Peyer's patch (tissue), 4 donors: ENCODE measurements at regions not wholly inside any gene's neighbourhood (a gene's known extent, or its start where the extent isn't known, plus 50 kb on each side); places are given as distances from the start of the nearest gene placed in this dataset.

Source experiments
- DNase-seq, 3 donors: peaks; one replicate each; pipeline ENCODE4 v3.0.0-alpha.2; 2017 to 2019
- H3K27ac ChIP-seq, 4 donors: fragments of 200-600 bp; sonication (generic); one replicate each; pipeline ENCODE4 v1.5.1; 2016 to 2019
- H3K27me3 ChIP-seq, 2 donors: fragments of 200-600 bp; sonication (generic); one replicate each; pipeline ENCODE4 v1.5.1; 2019
- H3K36me3 ChIP-seq, 3 donors: fragments of 200-600 bp; sonication (generic); one replicate each; pipeline ENCODE4 v1.5.1; 2016 to 2019
- H3K4me1 ChIP-seq, 4 donors: fragments of 200-600 bp; sonication (generic); one replicate each; pipeline ENCODE4 v1.5.1; 2016 to 2019
- H3K4me3 ChIP-seq, 4 donors: fragments of 200-600 bp; sonication (generic); 1 replicate in 3 of 4; 2 replicates in 1 of 4; pipeline ENCODE4 v1.5.1; 2016 to 2019; ENCODE audit warnings: mild to moderate bottlenecking in 1 of 4
- H3K9me3 ChIP-seq, 4 donors: fragments of 200-600 bp; sonication (generic); one replicate each; pipeline ENCODE4 v1.5.1; 2016 to 2019; ENCODE audit warnings: mild to moderate bottlenecking in 1 of 4
- CTCF ChIP-seq, 6 experiments: fragments of 450-650 bp in 4 of 6; fragments of 200-600 bp in 2 of 6; sonication (generic) in 1 of 6; IDR thresholded peaks; one replicate each; pipeline ENCODE4 v1.5.1; 2017 to 2019; ENCODE audit warnings: antibody characterized with exemption in 6 of 6, mild to moderate bottlenecking in 3 of 6, moderate library complexity in 1 of 6
- POLR2A ChIP-seq, 2 donors: fragments of 450-650 bp; IDR thresholded peaks; one replicate each; pipeline ENCODE4 v1.5.1; 2017; ENCODE audit warnings: antibody characterized with exemption in 2 of 2, mild to moderate bottlenecking in 2 of 2, moderate library complexity in 2 of 2

DNA sequence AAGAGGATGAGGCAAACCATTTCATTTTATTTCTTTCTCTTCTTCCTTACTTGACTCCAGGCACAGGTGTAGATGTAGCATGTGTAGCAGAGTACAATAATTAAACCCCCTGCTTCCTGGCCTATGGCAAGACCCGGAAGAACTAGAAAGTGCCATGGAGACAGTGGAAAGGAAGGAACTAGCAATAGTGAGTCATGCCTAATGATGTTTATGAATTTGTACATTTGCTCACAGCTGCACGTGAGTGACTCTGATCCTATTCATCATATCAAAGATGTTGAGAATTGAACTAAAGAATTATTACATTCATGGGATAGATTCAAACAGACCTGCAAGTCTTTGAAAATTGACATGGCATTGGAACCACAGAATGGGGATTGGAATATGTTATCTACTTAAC is 2233.9 kb upstream of the TENM3 start:
- Histone ChIP-seq H3K9me3 (no peaks in the 10 kb centered on the region), H3K4me1 (no peaks in the 10 kb centered on the region), H3K4me3 (no peak overlapping the region), H3K27ac (no peak overlapping the region), H3K27me3 (no peaks in the 10 kb centered on the region), H3K36me3 (no peaks in the 10 kb centered on the region)
- no peak for DNase-seq
- no peak for TF ChIP-seq CTCF (IDR thresholded peaks at IDR 0.05)
- TF ChIP-seq POLR2A (IDR thresholded peaks at IDR 0.05): no peak

DNA sequence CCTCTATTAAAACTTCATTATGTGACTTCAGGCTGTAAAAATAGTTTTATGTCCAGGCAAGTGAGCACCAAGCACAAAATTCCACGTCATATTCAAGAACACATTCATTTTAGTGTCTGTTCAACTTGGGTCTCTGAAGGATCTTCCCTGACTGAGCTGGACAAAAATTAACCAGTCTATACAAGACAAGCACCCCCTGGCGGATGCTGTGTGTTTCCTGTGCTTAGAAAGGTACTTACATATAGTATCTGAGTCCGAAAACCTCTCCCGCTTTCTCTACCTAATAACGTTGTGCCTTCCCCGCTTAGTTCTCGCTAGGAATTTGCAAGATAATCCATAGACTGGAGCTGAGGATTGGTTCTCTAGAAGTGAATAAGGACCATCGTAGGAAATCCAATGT is 2214.5 kb upstream of the TENM3 start:
- Histone ChIP-seq H3K4me1 (no peaks in the 10 kb centered on the region), H3K9me3 (no peaks in the 10 kb centered on the region), H3K4me3 (no peak overlapping the region), H3K36me3 (no peaks in the 10 kb centered on the region), H3K27me3 (no peaks in the 10 kb centered on the region), H3K27ac (no peak overlapping the region)
- peak in 2 of 6 experiments; percentile 13 to 34 for TF ChIP-seq CTCF (IDR thresholded peaks at IDR 0.05)
- TF ChIP-seq POLR2A (IDR thresholded peaks at IDR 0.05): no peak
- peak; percentile 22 to 59 (median 50) for DNase-seq

- H3K27me3 ChIP-seq: no peaks in the 10 kb centered on the region
- no peaks in the 10 kb centered on the region for H3K9me3 ChIP-seq
- no peak overlapping the region for H3K4me3 ChIP-seq
- no peak for TF ChIP-seq POLR2A (IDR thresholded peaks at IDR 0.05)
- TF ChIP-seq CTCF (IDR thresholded peaks at IDR 0.05): no peak
- no peaks in the 10 kb centered on the region for H3K36me3 ChIP-seq
- H3K27ac ChIP-seq: no peak overlapping the region
- no peak for DNase-seq
- no peaks in the 10 kb centered on the region for H3K4me1 ChIP-seq
Measured at GRCh38 chr4:180031330-180031729, 2211.9 kb upstream of the TENM3 start.

GRCh38 chr4:180041576-180041975 is 2201.6 kb upstream of the TENM3 start:
- no peaks in the 10 kb centered on the region for H3K9me3 ChIP-seq
- TF ChIP-seq POLR2A (IDR thresholded peaks at IDR 0.05) (no peak), CTCF (IDR thresholded peaks at IDR 0.05) (no peak)

DNA sequence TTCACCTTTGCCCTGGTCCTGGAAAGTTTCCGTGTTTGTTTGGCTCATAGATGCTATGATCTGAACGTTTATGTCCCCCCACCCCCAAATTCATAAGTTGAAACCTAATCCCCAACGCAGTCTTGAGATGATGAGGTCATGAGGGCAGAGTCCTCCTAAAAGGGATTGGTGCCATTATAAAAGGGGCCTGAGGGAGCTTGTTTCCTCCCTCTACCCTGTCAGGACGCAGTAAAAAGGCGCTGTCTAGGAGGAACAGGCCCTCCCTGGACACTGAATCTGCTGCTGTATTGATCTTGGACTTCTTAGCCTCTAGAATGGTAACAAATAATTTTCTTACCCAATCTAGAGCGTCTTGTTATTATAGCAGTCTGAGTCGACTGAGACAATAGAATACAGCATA is 2190.6 kb upstream of the TENM3 start:
- no peak overlapping the region for H3K27ac ChIP-seq
- peaks cover 0 to 1% (median 0%) of the 10 kb centered on the region in 4 donors for H3K4me1 ChIP-seq
- H3K9me3 ChIP-seq: no peaks in the 10 kb centered on the region
- no peak overlapping the region for H3K4me3 ChIP-seq
- DNase-seq: no peak
- H3K36me3 ChIP-seq: no peaks in the 10 kb centered on the region
- TF ChIP-seq POLR2A (IDR thresholded peaks at IDR 0.05): no peak
- TF ChIP-seq CTCF (IDR thresholded peaks at IDR 0.05): no peak
- H3K27me3 ChIP-seq: no peaks in the 10 kb centered on the region

More at GRCh38 chr4:180041576-180041975, 2201.6 kb upstream of the TENM3 start:
- no peaks in the 10 kb centered on the region for H3K27me3 ChIP-seq
- H3K4me3 ChIP-seq: no peak overlapping the region
- H3K4me1 ChIP-seq: no peaks in the 10 kb centered on the region
- no peak for DNase-seq
- no peaks in the 10 kb centered on the region for H3K36me3 ChIP-seq
- H3K27ac ChIP-seq: no peak overlapping the region

DNA sequence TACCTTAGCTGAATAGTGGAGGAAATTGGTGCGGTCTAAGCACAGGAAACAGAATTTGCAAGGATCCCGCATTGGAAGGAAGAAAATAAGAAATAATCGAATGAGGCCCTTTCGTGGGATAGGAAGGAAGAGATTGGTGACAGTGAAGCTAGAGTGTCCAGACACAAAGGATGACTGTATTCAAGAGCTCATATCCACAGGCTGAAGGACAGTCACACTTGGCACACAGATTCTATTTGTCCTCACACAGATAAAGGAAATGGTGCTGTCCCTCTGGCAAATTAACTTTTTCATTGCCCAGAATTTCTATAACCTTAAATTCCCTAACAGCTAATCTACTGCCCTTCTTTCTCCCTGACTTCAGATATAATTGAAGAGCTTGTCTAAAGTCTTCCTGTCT is 2188.9 kb upstream of the TENM3 start:
- H3K27me3 ChIP-seq: no peaks in the 10 kb centered on the region
- peaks cover 0 to 11% (median 0%) of the 10 kb centered on the region in 4 donors for H3K4me1 ChIP-seq
- H3K4me3 ChIP-seq: no peak overlapping the region
- no peak overlapping the region for H3K27ac ChIP-seq
- TF ChIP-seq POLR2A (IDR thresholded peaks at IDR 0.05) (no peak), CTCF (IDR thresholded peaks at IDR 0.05) (no peak)
- no peak for DNase-seq
- no peaks in the 10 kb centered on the region for H3K36me3 ChIP-seq
- no peaks in the 10 kb centered on the region for H3K9me3 ChIP-seq
